NCI-H446 treated with DMSO at 0.1 percent for 48 hours (cell line): ENCODE measurements at regions not wholly inside any gene's neighbourhood (a gene's known extent, or its start where the extent isn't known, plus 50 kb on each side); places are given as distances from the start of the nearest gene placed in this dataset.

Experiments used
- DNase-seq: peaks from one replicate; lab custom pipeline; 2025; lab: John Stamatoyannopoulos, UW

DNA sequence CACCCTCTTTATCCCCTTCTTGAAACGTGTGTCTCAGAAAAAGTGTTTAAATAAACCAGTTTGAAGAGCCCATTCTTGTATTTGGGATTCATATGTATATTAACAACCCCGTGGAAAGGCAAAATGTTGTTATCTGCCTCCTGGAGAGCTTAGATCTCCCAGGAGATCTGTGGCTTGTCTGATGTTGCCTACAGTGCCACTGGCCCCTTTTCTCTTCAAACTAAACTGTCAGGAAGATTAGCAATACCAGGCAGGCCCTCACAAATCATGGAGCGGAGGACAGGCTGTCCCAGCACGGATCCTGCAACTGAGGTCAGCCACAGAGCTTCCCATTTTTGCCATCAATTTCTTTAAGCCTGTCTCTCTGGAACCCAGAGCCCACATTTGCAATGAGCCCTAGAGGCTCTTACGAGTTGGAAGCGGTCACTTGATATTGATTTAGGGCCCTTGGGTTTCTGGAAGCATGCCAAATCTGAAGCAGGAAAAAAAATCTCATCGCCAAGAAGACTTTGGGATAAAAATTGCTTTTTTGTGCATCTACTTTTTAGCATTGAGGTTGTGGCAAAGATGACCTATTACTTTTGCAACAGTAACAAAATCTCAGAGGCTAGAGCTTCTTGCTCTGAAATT is 234.1 kb downstream of the OPA1 start:
- no peak for DNase-seq

DNA sequence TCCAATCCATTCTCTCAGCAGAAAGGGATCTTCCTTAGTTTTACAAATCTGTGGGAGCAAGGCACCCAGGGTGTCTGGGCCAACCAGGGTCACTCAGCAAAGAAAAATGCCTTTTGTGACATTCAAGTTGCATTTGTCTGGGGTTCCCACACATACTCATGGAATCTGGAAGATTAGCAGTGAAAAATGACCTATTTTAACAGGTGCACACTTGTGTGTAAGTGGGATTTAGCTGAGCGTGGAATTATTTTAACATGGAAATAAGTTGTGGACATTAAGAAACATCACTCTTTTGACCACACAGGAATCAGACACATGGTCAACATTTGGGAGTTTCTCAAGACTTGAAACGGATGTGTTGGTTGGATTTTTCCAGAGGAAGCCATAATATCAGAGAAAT is 234.9 kb downstream of the OPA1 start:
- DNase-seq, result no peak

DNA sequence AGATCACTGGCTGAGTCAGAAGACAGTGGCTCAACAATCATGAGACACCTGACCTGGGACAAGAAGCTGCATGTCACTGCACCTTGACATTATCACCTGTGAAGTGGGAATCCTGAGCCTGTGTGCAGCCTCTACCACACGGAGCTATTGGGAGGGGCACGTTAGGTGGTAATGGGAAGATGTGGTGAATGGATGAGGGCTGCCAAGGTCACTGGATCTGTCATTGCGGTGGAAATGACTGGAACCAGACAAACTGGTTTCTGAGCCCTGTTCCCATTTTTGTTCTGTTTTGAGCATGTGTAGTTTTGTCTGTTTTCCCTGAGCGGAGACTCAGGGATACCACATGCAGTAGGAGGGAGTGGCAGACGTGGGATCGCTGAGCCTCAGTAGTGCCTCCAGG is 235.5 kb downstream of the OPA1 start:
- no peak for DNase-seq

DNA sequence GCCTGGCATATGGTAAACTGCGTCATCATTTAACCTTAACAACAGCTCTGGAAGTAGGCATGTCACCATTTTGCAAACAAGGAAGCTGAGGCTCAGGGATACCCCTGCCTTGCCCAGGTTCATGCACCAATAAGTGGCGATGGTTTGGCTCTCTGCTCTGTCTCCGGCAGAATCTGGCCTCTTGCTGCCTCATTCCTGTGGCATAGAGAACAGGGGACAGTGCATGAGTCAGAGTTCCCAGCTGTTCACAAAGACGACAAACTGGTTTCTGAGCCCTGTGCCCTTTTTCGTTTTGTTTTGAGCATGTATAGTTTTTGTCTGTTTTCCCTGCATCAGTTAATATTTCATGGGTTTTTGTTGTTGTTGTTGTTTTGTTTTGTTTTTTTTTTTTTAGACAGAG is 236.8 kb downstream of the OPA1 start:
- DNase-seq, result no peak

DNA sequence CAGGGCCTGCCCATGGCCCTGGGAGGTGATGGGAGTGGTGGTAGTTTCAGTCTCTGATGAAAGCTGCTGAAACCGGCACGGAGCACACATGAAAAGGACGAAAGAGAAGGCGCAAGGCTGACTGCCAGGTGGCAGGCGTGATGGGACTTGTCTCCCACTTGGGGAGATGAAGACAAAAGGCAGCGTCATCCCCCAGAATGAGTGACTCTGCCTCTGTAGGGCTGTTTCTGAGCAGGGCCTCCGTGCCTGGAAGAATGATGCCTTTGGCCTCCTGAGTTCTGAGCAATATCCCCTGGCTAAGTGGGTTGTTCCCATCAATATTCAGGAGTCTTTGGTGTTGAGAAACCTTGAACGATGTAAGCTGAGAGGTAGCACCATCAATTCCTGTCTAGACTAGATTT is 237.8 kb downstream of the OPA1 start:
- DNase-seq, result peak; percentile 34

DNA sequence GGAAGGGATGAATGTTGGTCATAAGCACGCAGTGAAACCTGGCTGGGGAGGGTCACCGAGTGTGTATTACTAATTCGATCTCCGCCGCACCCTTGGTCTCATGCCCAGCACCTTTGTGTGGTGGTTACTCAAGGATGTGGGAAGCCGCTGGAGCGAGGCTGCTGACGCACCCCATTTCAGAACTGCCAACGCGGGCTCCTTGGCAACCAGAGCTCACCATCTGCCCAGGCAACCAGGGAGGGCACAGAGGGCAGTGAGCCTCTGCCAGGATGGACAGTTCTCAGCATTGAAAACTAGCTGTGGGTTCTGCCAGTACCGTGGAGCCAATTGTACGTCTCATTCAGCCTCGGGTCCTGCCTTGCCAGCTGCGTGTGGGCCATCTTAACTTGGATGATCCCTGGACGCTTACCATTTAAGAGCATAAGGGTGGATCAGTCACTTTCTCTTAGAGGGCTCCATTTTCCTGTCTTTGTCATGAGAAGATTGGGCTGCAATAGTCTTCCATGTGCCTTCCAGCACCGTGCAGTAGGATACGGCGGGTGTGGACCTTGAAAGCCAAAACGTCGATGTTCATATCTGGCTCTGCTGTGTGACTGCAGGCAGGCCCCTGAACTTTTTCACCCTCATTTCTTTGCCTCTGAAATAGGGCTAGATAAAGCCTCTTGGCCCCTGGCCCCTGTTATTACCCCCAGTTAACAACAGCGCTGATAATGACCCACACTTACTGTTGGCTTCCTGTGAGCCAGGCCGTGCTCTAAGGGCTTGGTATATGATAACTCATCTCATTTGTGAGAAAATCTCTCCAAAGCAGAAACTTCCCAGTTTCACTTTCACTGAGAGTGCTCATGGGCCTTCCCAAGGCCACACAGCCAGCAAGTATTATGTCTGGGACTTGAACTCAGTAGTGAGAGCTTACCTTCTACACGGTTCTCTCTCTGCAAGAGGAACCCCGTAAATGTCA is 238.8 kb downstream of the OPA1 start:
- DNase-seq, result peak; percentile 64

DNA sequence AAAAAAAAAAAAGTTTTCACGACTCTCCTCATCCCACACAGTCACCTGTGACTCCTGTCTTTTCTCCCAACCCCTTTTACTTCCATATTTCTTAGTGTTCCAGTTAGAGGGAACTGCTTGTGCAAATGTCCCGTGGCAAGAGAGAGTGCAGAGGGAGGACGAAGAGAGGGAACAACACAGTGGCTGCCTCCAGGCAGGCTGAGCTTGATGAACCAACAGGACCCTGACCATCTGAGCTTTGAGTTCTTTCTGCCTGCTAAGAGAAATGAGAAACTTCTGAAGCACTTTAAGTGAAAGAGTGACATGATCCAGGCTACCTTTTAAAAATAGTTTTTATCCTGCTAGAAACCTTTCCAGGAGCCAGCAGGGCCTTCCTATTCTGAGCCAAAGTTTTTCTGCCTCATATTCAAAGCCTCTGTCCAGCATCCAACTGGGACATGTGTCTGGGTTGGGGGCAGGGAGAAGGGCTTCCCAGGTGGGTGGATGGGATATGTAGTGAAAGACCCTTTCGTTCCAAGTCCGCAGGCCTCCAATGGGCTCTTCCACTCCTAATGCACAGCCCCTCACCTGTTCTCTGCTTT is 239.9 kb downstream of the OPA1 start:
- DNase-seq, result no peak

DNA sequence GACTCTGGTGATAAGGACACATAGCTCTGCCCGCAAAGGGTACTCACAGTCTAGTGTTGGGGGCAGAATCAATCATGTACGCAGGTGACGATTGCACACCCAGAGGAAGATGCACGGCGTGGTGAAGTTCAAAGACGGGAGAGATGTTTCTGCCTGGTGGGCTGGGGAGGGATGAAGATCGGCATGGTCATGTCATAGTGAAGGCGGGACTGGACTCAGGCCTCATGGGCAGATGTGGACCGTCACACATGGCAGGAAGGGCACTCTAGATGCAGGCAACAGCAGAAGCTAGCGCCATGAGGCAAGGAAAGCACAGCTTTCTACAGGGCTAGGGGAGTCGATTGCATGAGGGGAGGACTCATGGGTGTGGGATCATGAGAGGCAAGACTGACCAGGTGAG is 240.6 kb downstream of the OPA1 start:
- no peak for DNase-seq

DNA sequence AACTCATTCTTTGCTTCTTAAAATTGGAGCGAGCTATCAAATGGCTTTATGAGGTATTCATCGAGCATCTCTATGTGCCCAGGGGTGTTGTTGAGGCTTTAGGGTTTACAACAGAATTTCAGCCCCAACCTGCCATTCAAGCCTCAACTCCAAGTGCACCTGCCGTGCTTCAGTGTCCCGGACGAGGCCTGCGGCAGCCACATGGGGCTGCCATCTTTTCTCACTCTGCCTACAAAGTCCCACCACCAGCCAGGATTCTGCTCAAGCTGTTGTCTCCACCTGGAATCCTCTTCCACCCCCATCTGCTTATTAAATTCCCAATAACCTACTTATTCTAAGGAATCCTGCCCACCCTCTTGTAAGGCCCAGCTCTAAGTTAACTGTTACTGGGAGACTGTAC is 242.4 kb downstream of the OPA1 start:
- no peak for DNase-seq

DNA sequence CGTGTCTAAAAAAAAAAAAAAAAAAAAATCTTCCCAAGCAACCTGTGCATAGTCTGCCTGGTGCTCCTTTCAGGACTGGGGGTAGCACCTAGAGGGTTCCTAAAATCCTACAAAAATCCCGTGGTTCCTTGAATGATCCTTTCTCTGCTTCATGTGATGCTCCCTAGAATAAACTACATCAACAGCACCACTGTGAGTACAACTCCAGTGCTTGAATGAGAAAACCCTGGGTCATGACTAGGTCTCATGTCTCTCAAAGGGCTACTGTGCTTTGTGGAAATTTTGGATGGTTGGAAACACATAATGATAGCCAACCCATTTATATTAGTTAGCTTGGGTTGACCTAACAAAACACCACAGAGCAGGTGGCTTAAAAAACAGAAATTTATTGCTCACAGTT is 243.5 kb downstream of the OPA1 start:
- no peak for DNase-seq

DNA sequence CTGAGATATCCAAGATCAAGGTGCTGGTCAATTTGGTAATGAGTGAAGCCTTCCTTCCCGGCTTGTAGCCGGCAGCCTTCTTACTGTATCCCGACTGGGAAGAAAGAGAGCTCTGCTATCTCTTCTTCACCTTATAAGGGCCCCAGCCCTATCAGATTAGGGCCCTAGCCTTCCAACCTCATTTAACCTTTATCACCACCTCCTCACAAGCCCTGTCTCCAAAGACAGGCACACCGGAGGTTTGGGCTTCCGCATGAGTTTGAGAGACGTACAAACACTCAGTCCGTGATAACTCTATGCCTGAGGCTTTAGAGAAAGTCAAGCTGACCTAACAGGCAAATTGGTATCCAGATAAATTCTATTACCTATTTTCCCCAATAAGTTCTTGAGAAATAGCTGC is 243.9 kb downstream of the OPA1 start:
- no peak for DNase-seq

DNA sequence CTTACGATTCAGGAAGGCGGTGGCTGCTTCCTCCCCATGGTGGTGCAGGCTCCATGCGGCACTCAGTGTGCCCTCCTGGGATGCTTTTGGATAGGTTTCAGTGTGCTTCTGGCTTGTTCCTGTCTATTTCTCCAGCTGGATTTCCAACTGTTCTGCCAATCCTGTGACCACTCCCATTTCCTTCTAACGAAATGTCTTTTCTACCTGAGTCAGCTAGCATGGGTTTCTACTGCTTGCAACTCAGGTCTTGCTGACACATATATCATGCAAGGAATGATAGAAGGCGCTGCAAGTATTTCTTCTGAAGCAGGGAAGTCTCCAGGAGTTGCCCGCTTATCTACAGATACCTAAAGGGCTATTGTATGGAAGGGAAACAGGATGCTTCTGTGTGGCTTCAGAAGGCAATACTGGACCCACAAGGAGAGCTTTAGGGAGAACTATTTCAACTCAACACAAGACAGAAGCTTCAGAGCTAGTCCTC is 244.4 kb downstream of the OPA1 start:
- DNase-seq, result no peak

DNA sequence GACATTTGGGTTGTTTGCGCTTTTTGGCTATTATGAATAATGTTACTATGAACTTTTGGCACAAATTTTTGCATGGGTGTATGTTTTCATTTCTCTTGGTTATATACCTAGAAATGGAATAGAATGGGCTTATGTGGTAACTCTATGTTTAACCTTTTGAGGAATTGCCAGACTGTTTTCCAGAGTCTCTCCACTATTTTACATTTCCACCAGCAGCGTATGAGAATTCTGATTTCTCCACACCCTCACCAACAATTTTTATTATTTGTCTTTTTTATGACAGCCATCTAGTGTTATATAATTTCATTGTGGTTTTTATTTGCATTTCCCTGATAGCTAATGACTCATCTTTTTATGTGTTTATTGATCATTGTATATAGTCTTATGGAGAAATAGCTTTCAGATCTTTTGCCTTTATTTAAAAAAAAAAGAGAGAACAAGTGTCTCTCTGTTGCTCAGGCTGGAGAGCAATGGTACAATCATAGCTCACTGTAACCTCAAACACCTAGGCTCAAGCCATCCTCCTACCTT is 247.2 kb downstream of the OPA1 start:
- DNase-seq, result no peak

DNA sequence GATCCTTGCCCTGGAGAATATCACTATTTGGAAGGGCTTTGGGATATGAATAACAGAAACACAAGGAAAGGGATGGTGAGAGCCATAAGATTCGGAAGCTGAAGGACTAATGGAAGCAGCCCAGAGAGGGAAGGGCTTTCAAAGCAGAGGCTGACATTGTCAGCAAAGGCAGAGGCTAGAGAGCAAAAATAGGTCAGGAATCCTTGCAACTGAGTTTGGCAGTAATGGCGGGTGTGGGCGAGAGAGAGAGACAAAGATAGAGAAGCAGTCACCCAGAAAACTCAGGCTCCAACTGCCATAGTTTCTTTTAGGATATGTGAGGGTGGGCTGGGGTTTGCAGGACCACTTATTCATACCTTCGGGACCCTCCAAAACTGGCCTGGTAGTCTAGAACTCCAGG is 248.6 kb downstream of the OPA1 start:
- no peak for DNase-seq

DNA sequence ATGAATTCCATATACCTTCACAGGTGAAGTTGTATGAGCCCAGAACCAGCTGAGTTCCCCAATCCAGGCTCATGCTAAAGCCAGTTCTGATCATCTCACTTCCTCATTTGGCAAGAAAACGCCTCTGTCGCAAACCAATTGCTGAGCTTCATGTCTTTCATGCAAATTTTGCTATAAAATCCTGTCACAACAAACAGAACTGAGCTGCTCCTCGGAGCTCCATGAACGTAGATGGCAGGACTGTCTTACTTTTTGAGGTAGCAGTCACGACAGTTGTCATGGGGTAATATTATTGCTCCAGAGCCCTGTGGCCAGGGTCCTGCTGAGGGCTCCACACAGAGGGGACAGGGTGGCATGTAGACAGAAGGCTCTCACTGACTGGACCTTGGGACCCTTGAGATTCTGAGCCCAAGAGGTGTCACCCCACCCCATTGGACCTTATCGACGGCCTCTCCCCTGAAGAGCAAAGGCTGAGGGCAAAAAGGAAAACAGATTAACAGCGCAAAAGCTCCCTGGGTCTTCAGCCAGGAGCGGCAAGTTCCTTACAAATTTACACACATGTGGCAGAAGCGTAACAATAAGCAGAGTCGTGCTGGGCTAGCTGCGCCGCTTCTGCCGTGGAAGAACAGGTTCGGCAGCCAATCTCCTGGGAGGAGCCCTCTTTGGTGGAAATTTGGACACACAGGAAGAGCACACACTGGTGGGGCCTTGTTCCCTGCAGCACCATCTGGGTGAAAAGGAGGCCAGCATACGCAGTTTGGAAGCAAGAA is 249.2 kb downstream of the OPA1 start:
- no peak for DNase-seq

DNA sequence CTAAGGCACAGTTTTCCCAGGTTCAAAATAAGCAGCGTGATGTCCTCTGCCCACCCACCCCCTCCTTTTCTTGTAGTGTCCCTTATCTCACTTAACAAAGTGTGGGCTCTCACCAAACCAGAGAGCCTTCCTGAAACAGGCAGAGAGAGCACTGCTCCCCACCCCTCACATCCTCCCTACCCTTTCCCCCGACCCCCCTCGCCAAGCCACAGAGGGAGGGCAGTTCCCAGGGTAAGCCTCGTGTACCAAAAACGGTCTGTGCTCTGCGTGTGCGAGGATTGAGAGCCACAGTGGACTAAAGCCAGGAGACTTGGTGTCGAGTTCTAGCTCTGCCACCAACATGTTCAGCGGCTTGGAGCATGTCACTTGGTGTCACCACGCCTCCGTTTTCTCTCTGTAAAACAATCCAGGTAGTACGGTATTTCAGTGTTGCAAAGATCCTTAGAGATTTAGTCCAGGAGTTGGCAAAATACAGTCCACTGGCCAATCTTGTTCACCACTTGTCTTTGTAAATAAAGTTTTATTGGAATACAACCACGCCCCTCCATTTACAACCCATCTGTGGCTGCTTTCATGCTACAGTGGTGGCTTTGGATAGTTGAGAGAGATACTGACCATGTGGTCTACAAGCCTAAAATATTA is 249.9 kb downstream of the OPA1 start:
- no peak for DNase-seq

DNA sequence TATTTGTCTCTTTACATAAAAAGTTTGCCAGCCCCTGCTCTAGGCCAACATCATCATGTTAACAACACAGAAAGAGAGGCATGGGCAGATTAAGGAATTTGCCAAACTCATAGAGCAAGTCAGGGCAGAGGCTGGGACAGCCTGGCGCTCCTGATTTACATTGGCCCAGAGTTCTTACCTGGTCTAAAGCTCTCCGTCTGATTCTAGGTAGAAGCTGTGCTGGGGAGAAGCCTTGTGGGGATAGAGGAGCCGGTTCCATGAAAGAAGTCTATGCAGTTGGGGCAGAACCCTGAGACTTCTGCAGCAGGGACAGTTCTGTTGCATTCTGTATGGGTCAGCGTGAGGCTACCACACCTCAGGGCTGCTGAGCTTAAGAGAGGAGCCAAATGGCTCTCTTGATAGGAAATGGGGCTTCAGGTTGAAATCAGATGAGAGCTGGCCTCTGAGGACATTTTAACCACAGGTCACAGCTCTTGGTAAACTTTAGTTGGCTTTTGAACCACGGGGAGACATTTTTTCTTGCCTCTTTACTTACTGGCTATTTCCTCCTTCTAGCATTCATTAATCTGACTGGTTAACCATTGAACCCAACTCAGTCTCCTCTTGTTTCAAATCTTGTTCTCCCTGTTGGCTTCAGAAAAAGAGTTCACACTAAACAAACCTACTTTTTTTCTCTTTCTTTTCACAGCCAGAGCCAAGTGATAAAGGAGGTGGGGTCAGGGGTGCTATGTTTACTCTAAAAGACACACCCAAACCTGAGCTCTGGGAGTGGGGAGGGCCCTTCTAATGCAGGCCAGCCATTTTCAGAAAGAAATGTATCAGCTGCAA is 250.7 kb downstream of the OPA1 start:
- DNase-seq, result no peak

DNA sequence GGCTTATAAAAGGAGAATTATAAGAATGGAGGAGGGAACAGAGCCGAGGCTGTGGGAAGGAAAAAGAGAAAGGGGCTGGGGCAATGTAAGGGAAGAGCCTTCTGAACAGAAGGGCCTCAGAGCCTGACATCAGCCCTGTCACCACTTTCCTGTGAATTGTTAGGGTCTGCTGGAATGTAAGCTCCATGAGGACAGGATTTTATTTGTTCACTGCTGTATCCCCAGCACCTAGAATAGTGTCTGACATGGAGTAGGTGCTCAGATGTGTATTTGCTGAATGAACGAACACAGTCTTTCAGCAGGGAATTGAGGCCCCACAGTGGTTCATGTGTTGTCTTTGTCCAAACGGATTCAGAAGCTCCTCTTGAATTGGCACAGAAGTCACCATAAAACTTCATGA is 251.5 kb downstream of the OPA1 start:
- no peak for DNase-seq

DNA sequence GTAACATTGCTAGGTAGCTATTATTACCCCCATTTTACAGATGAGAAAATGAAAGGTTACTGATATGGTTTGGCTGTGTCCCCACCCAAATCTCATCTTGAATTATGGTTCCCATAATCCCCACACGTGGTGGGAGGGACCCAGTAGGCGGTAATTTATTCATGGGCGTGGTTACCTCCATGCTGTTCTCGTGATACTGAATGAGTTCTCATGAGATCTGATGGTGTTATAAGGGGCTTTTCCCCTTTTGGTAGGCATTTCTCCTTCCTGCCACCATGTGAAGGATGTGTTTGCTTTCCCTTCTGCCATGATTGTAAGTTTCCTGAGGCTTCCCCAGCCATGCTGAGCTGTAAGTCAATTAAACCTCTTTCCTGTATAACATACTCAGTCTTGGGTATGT is 252.1 kb downstream of the OPA1 start:
- DNase-seq, result no peak

DNA sequence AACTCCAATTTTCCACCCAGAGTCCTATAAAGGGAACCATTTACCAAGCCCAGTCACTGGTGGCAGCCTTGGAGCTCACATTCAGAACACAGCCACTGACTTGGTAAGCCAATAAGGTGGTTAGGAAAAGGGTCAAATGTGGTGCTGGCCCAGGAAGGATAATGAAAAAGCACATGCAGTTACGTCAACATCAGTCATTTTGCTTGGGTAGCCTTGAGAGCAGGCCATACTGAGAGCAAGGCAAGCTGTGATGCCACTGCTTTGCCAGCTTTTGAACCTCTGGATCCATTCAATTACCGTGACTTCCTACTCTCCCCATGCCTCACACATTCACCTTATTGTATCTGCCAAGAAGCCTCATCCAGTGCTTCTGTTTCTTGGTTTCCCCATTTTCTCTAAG is 253.6 kb downstream of the OPA1 start:
- no peak for DNase-seq

DNA sequence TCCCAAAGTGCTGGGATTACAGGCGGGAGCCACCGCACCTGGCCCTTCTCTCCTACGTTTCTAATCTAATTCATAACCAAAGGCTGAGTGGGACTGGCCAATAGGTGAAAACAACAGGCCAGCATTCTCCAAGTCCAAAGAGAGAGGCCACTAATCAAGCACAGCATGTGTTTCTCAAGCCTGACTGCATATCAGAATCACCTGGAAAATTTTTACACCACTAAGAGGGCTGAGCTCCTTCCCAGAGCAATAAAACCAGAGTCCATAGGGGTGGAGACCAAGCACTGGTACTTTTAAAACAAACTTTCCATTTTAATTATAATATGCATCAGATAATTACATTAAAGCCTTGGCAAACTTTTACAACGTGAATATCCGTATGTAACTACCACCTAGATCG is 254.4 kb downstream of the OPA1 start:
- no peak for DNase-seq
